Posterior cingulate gyrus (tissue), 11 donors: ENCODE measurements at regions not wholly inside any gene's neighbourhood (a gene's known extent, or its start where the extent isn't known, plus 50 kb on each side); places are given as distances from the start of the nearest gene placed in this dataset.

ENCODE experiments used
- DNase-seq, 10 donors: peaks; one replicate each; pipeline versions ENCODE4 v3.0.0 to v3.0.0-alpha.2; 2020 to 2021; ENCODE audit warnings: mixed read lengths in 3 of 10
- intact Hi-C: fragments of 100-400 bp; cut with DNase I; formaldehyde crosslinking; loops from one replicate; pipeline ENCODE4 v1.15.1; 2023

DNA sequence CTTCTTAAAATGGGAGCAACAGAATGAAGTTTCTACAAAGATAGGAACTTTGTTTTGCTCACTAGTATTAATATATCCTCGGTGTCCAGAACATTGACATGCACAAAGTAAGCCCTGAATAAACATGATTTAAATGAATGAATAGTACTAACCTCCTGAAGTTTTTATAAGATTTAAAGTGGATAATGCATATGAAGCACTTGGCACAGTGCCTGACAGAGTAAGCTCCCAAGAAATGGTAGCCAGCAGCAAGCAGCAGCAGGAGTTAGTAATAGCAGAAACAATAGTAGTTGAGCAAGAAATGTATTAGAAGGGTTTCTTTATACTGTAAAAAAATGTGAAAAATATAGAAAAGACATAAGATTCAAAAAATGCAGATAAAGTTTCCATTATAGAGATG is 258.1 kb upstream of the C1orf87 start:
- DNase-seq: no peak
- intact Hi-C loops: no loop called here

DNA sequence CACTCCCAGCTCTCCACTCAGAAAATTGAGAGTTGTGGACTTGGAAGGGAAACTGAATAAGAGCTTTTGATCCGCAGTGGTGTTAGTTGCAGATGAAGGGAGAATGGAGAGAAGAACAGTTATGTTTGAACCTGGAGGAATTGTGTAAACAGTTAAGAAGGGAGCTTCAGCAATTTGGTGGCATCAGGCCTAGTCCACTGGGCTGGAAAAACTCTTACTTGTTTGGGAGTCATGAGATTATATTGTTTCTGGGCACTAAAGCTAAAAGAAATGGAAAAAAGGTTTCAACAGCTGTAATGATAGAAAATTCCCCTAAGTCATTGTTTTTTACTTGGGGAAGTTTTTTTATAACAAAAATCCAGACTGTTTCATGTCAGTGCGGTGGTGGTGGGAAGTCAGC is 256.1 kb upstream of the C1orf87 start:
- DNase-seq: no peak
- intact Hi-C loops: no loop called here

DNA sequence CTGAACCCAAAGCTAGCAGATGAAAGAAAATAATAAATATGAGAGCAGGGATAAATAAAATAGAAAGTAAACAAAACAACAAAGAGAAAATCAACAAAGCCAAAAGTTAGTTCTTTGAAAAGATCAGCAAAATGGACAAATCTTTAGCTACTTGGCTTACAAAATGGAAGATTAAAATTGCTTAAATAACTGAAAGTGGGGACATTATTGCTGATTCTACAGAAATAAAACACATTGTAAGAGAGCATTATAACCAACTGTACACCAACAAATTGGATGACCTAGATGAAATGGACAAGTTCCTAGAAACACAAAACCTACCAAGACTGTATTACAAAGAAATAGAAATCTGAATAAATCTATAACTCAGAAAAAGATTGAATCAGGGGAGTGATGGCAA is 238.3 kb upstream of the C1orf87 start:
- DNase-seq: no peak
- intact Hi-C loops: no loop called here

DNA sequence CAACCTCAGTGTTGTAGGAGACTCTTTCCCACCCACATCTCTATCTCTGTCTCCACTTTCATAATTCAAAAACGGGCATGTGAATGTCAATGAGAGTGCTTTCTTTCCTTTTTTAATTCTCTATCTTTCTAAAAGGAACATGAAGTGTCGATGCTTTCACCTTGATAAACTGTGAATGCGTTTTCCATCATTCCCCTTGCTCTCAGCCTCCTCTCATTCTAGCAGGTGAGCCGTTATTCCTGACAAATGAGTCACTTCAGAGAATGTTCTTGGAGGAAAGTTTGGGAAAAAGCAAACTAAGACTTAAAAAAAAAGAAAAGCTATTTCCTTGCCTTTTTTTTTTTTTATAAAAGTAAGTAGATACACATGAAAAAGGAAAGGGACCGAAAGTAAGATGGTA is 226.0 kb upstream of the C1orf87 start:
- no peak for DNase-seq
- intact Hi-C loops: no loop called here

DNA sequence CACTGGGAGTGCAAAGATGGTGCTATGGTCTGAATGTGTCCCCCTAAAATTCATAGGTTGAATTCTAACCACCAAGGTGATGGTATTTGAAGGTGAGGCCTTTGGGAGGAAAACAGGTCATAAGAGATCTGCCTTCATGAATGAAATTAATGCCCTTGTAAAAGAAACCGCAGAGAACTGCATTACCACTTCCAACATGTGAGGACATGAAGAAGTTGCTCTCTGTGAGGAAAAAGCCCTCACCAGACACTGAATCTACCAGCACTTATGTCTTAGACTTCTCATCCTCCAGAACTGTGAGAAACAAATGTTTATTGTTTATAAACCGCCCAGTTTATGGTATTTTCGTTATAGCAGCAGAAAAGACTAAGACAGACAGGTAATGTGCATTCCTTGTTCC is 224.7 kb upstream of the C1orf87 start:
- DNase-seq: no peak
- intact Hi-C loops: no loop called here

DNA sequence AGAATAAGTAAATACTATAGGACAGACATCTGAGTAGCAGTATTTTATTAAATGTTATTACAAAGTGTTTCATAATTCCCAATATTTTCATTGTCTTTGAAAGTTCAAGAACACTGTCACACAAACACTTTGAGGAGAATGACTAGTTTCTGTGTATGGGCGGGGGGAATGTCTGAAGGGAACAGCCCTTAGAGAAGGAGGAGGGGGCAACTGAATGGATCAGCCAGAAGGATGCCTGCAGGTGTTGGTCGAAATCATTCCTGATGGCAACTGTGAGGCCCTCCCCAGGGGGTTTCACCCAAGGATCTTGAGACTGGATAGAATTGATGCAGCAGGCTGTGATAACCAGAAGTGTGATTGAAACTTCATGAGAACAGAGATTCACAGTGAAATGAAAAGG is 223.2 kb upstream of the C1orf87 start:
- DNase-seq: no peak
- intact Hi-C loops: no loop called here

DNA sequence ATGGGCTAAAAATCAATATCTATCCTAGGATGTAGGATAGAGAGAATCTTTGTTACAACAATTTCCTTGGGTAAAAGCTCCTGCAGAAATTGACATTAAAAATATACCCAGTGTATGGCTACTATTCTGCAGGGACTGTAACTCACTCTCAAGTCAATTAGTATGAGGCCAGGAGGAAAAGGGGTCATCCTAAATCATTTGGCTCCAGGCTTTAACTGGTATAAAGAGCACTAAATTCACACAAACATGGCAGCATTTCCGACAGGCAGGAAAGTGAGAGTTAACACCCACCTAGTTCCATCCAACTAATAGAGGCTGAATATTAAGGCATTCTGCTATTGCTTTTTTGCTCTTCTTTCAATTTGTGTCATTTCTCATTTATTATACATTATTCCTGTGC is 218.6 kb upstream of the C1orf87 start:
- DNase-seq: no peak
- intact Hi-C loops: no loop called here

DNA sequence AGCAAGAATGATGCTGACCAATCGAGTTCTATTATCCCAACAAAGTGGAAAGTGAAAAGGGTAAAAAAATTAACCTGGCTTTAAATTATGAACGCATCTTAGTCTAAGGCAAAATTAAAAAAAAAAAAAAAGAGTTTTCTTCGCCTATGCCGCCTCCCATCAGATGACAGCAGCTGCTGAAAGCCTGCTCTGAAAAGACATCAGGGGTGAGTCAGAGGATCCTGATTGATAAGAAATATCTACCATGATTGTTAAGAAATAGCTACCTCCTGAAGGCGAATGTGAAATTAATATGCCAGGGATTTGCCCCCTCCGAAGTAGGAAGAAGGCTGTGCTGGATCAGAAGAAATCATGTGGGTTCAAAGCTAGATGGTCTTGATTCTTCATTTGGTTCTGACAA is 216.8 kb upstream of the C1orf87 start:
- intact Hi-C loops: no loop called here
- no peak for DNase-seq

DNA sequence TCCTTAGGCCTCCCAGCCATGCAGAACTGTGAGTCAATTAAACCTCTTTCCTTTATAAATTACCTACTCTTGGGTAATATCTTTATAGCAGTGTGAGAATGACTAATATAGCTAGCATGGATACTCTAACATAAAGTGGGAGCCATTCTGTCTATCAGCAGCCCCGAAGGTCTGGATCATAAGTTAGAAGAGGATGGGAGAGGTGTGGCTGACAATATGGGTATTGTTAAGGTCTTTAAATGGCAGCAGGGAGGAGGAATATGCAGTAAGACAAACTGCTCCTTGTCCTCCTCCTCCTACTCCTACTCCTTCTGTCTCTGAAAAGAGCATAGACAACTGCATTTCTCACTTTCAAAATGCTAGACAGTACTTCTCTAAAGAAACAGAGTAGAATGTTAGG is 214.0 kb upstream of the C1orf87 start:
- intact Hi-C loops: no loop called here
- DNase-seq: no peak

DNA sequence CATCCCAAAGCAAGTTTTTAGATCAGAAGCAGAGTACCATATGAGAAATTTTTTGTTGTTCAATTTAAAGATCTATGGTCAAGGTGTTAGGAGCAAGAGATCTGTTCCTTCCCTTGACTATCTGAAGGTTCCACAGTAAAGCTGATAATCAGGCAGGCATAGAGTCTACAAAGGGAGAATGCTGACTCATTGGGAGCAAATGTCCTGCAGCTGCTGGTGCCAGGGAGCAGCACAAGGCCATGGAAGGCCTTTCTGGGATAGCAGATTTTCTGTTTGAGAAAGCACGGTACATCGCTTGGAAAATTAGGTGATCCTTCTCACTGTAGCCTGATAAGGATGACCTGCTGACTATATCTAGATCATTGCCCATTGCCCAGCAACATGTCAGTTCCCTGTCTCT is 210.1 kb upstream of the C1orf87 start:
- intact Hi-C loops: loop anchor here (5.0 kb wide), 3 partner anchors 479 to 1569 kb away; no protein-coding TSS in a partner anchor
- DNase-seq: no peak

DNA sequence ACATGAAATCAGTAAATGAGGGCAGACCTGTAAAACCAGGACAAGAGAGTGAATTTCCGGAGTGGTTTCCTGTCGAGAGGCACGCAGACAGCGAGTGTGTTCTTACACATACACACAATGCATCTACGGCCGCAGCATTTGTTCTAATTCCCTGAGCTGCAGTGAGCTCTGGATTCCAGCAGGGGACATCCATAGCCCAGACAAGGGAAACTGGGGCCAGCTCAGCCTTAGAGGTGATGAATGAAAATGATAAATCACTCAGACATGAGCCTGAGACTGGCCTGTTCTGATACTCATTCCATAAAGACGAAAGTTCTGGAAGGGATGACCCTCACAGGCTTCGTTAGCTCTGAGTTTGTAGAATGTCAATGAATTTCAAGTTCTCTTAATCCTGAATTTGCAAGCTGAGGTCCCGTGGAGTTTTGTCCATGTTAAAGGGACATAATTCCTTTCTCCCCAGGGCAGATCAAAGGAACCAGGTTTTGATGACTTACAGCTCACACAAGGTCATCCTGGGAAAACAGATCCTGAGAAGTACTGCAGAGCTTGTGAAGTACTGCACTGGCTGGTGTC is 207.9 kb upstream of the C1orf87 start:
- DNase-seq: peak; percentile 49 to 95 (median 68)
- intact Hi-C loops: loop anchor here (5.0 kb wide), 3 partner anchors 481 to 1571 kb away; no protein-coding TSS in a partner anchor

DNA sequence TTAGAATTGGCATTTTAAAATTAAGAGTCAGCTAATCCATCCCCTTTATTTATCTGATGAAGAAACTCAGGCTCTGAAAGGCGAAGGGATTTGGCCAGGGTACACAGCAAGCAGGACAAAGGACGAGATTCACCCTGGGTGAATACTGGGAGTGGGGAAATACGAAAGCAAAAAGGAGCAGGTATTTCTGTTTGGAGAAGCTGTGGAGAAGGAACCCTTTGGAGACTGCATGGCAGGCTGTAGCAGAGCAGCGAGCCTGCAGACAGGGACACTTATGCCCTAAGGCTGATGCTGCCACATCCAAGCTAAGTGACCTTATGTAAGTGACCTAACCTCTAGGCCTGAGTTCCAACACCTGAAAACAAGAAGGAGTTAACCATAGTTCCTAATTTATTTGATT is 207.2 kb upstream of the C1orf87 start:
- DNase-seq: no peak
- intact Hi-C loops: loop anchor here (5.0 kb wide), 3 partner anchors 481 to 1571 kb away; no protein-coding TSS in a partner anchor

DNA sequence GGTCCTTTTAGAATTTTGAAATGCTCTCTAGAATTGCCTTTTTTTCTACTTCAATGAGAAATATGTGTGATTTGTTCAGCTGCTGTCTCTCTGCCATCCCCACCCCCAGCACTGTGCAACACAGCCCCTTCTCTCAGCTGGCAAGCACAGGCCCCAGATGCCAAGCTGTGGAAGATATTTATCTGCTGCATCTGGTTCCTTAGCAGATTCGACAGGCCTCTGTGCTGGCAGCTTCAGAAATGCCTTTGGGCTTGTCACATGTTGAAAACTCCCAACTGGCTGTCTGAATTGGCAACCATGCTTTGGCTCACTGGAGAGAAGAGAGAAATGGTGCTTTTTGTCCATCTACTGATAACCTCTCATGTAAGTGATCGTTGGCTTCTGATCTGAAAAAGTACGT is 206.7 kb upstream of the C1orf87 start:
- intact Hi-C loops: loop anchor here (5.0 kb wide), 3 partner anchors 482 to 1572 kb away; no protein-coding TSS in a partner anchor

DNA sequence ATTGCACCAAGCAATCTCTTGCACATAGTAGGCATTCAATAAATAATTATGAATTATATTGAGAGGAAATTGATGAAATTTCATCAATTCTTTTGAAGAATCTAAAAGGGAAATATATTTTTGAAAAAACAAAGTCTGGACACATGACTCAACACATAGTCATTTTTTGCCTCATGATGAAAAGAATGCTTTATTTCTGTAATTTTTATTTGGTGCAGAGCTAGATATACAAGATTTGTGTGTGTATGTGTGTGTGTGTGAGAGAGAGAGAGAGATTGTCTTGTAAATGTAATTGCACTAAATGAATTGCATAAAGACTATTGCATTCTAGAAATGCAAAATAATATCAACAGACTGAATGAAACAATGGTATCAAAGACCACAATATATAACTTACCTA is 206.2 kb upstream of the C1orf87 start:
- DNase-seq: no peak
- intact Hi-C loops: loop anchor here (5.0 kb wide), 3 partner anchors 483 to 1573 kb away; no protein-coding TSS in a partner anchor

More for the DNA sequence above, 206.7 kb upstream of the C1orf87 start:
- peak in 4 of 10 donors; percentile 6 to 72 (median 37) for DNase-seq

DNA sequence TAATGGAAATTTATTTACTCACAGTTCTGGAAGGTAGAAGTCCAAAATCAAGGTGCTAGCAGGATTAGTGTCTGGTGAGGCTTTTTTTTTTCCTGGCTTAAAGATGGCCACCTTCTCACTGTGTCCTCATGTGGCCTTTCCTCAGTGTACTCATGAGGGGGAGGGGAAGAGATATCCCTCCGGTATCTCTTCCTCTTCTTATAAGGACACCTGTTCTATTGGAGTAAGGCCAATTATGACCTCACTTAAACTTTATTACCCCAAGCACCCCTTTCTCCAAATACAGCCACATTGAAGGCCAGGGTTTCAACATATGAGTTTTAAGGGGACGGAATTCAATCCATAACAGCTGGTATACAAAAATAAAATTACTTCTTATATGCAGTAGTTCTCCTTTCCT is 203.7 kb upstream of the C1orf87 start:
- no peak for DNase-seq

DNA sequence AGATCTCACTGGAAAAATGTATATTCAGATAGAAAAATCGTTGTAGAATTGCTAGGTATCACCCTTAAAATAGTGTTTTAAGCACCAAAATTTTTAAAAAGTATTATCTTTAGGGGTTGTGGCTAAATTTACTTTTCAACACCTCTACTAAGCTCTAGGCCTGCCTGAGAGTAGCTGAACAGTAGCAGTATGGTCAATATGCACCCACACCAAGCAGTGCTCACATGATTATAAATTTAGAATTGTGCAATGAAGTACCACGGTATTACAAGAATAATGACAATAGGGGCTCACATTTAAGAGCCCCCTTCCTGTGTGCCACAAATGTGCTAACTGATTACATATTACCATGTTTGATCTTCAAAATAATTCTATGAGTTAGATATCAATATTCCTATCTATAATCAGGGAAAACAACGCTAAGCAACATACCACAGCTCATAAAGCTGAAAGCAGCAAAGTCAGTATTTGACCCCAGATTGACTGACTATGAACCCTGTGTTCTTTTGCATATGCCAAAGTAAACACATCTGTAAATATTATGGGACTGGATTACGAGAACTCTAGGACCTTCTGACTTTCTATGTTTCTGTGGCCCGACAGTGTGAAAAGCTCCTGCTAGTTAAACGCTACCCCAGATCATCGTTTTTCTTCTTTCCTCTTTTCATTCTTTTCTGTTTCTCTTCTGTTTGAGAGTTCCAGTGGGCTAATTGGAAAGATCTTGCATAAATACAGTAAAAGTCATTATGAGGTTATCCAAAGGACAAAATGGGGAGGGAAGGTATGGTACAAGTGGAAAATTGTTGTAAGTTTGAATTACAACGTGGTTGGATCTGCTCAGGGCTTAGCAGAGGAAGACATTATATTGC is 201.1 kb upstream of the C1orf87 start:
- intact Hi-C loops: no loop called here
- DNase-seq: no peak

More for the DNA sequence above, 203.7 kb upstream of the C1orf87 start:
- intact Hi-C loops: no loop called here

DNA sequence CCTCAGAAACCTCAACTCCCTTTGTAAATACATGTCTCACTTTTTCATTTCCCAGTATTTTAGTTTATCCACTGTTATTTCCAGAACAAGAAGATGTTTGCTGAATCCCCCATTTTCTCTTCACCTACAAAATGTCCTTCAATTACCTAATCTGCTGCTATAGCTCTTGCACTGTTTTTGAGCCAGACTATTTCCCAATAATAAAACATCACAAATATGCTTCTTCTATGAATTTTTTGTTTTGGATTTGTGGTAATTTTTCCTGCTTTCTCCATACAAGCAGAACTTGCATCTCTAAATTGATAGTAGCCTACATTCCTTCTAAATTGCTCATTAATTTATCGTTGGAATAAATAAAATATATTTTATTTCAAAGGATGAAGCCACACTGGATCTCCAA is 199.6 kb upstream of the C1orf87 start:
- intact Hi-C loops: no loop called here
- no peak for DNase-seq

DNA sequence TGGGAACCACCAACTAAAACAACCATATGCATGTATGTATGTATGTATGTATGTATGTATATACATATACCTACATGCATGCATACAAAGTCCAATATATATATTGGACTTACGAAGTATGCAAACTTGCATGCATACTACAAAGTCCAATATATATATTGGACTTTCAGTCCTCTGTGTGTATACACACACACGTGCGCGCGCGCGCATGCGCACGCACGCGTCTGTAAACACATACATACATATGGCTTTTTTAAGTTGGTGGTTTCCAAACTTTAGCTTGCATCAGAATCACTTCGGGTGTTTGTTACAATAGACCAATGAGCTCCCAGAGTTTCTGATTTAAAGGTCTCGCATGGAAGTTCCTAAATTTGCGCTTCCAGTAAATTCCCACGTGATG is 197.5 kb upstream of the C1orf87 start:
- no peak for DNase-seq
- intact Hi-C loops: no loop called here

DNA sequence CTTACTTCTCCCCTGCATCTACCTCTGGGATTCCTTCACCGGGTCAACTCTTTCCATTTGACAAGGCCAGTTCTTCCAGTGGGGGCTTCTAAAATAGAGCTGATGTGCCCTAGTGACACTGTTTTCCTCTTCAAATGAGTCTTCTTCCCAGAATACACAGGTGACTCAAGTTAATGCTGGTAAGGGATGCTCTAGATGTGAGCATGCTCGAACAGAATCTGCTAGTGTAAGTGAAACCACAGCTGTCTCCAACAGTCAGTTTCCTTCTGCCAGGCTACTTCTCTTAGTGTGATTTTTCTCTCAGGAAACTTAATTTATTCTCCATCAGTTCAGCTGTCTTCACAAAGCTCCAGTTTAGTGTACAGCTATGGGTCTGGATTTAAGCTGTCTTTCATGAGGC is 194.9 kb upstream of the C1orf87 start:
- intact Hi-C loops: no loop called here
- DNase-seq: no peak

DNA sequence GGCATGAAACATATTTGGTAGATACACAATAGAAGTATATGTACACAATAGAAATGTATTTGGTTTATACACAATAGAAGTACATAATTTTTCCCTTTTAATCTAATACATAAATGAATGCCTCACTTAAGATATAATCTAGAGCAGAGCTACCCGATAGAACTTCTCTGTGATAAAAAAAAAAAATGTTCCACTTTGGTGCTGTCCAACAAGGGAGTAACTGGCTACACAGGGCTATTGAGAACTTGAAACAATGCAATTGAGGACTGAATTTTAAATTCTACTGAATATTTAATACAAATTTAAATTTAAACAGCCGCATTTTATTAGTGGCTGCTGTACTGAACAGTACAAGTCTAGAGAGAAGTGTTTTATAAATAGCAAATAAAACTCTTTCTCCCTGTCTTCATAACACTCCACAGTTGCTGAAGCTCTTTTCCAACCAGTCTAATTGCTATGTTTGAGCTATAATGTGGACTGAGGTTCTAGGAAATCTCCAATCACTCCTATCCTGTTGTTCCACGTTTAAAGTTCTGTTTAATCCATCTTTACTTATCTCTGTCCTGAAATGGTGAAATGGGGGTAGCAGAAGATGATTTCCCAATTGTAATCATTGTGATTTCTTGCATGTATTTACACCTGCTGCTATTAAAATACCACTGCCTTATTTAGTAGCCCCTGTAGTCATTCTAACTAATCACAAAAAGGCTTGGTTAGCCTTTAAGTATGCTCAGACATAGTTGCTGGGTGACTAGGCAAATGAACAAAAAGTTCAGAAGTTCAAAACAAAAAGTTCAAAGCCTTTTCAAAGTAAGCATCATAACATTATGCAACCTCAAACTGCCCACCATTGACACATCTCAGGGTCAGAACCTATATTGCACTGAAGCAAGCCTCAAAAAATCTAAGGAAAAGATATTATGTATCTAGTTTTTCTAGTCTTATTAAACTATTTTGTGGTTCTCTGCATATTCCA is 192.3 kb upstream of the C1orf87 start:
- no peak for DNase-seq
- intact Hi-C loops: no loop called here

DNA sequence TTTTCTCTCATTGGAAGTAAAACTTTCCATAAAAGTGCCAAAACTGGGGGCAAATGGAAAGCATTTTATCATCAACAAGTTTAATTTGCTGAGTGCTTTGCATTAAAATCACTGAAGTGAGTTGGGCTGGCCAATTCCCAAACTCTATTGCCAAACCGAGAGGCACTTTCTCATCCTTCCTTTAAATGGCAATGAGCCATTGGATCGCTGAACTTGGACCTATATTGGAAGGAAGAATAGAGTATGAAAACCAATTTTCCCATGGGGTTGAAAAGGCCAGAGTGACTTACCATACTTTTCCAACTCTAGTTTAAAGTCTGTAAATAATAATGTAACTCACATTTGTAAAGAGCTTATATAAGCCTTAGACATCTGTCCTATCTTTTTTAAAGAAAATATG is 189.1 kb upstream of the C1orf87 start:
- intact Hi-C loops: no loop called here
- no peak for DNase-seq
